Activated B cell treated with CpG ODN at 0.5 μM for 24 hours (primary cell): ENCODE measurements at regions not wholly inside any gene's neighbourhood (a gene's known extent, or its start where the extent isn't known, plus 50 kb on each side); places are given as distances from the start of the nearest gene placed in this dataset.
"Not testable (repeated sequence)": the region's sequence is repeated elsewhere in the genome, so short reads cannot be mapped to it uniquely, and the experiment has no call there.

ENCODE experiments used
- ATAC-seq: fragments of 200-7000 bp; cut with Tn5 transposase; one replicate; pipeline ENCODE4 v1.10.0; 2021; ENCODE audit warnings: low read depth, mild to moderate bottlenecking, moderate library complexity
- CTCF ChIA-PET: fragments of 350-600 bp; sonication (Branson Sonifier 250); formaldehyde crosslinking; loops from one replicate; lab custom pipeline; 2021; ENCODE audit warnings: antibody characterized with exemption; lab: Charles Lee
- POLR2A ChIA-PET: fragments of 350-600 bp; sonication (Branson Sonifier 250); formaldehyde crosslinking; loops from one replicate; lab custom pipeline; 2021; ENCODE audit warnings: antibody characterized with exemption; lab: Charles Lee
- DNase-seq: peaks from one replicate; pipeline ENCODE4 v3.0.0; 2022
- H3K27ac Mint-ChIP-seq: one replicate; pipeline ENCODE4 v1.8.0; 2020; ENCODE audit warnings: mixed read lengths
- H3K27me3 Mint-ChIP-seq: one replicate; pipeline ENCODE4 v1.8.0; 2021; ENCODE audit warnings: mixed read lengths
- H3K36me3 Mint-ChIP-seq: one replicate; pipeline ENCODE4 v1.8.0; 2021; ENCODE audit warnings: low read depth, mixed read lengths
- H3K4me1 Mint-ChIP-seq: one replicate; pipeline ENCODE4 v1.8.0; 2021; ENCODE audit warnings: mixed read lengths
- H3K4me3 Mint-ChIP-seq: one replicate; pipeline ENCODE4 v1.8.0; 2020; ENCODE audit warnings: mild to moderate bottlenecking, mixed read lengths
- H3K9me3 Mint-ChIP-seq: one replicate; pipeline ENCODE4 v1.8.0; 2020; ENCODE audit warnings: mixed read lengths
- intact Hi-C: fragments of 100-400 bp; cut with micrococcal nuclease; formaldehyde crosslinking; loops from one replicate; pipeline ENCODE4 v1.15.1; 2024

- H3K9me3 Mint-ChIP-seq, ATAC-seq, H3K36me3 Mint-ChIP-seq, intact Hi-C loops, H3K4me3 Mint-ChIP-seq, H3K4me1 Mint-ChIP-seq, CTCF ChIA-PET, POLR2A ChIA-PET, H3K27me3 Mint-ChIP-seq, H3K27ac Mint-ChIP-seq, DNase-seq: not testable (repeated sequence)
Measured at GRCh38 chr10:47675577-47675976, 87.8 kb downstream of the SYT15B start.

- intact Hi-C loops: not testable (repeated sequence)
Measured at GRCh38 chr10:47673128-47673527, 90.3 kb downstream of the SYT15B start.

GRCh38 chr10:47670857-47671256, 92.5 kb downstream of the SYT15B start:
- POLR2A ChIA-PET, H3K36me3 Mint-ChIP-seq, H3K4me1 Mint-ChIP-seq, H3K27ac Mint-ChIP-seq, ATAC-seq, intact Hi-C loops, H3K27me3 Mint-ChIP-seq, H3K4me3 Mint-ChIP-seq, CTCF ChIA-PET, H3K9me3 Mint-ChIP-seq, DNase-seq: not testable (repeated sequence)

More at GRCh38 chr10:47673128-47673527, 90.3 kb downstream of the SYT15B start:
- ATAC-seq, H3K27me3 Mint-ChIP-seq, CTCF ChIA-PET, POLR2A ChIA-PET, H3K27ac Mint-ChIP-seq, H3K4me3 Mint-ChIP-seq, H3K4me1 Mint-ChIP-seq, DNase-seq, H3K36me3 Mint-ChIP-seq, H3K9me3 Mint-ChIP-seq: not testable (repeated sequence)

- ATAC-seq, H3K27ac Mint-ChIP-seq, H3K36me3 Mint-ChIP-seq, H3K4me1 Mint-ChIP-seq, POLR2A ChIA-PET, H3K27me3 Mint-ChIP-seq, H3K4me3 Mint-ChIP-seq, H3K9me3 Mint-ChIP-seq, intact Hi-C loops, CTCF ChIA-PET, DNase-seq: not testable (repeated sequence)
Measured at GRCh38 chr10:47661955-47662577, 101.3 kb downstream of the SYT15B start.

- CTCF ChIA-PET, H3K4me3 Mint-ChIP-seq, H3K36me3 Mint-ChIP-seq, POLR2A ChIA-PET, H3K27me3 Mint-ChIP-seq, H3K27ac Mint-ChIP-seq, ATAC-seq, intact Hi-C loops, H3K4me1 Mint-ChIP-seq, H3K9me3 Mint-ChIP-seq, DNase-seq: not testable (repeated sequence)
Measured at GRCh38 chr10:47656732-47657131, 106.7 kb downstream of the SYT15B start.

GRCh38 chr10:47654161-47654560, 109.2 kb downstream of the SYT15B start:
- H3K27me3 Mint-ChIP-seq, H3K27ac Mint-ChIP-seq, H3K9me3 Mint-ChIP-seq, ATAC-seq, CTCF ChIA-PET, intact Hi-C loops, POLR2A ChIA-PET, DNase-seq, H3K36me3 Mint-ChIP-seq, H3K4me3 Mint-ChIP-seq, H3K4me1 Mint-ChIP-seq: not testable (repeated sequence)

- H3K9me3 Mint-ChIP-seq, H3K36me3 Mint-ChIP-seq, intact Hi-C loops, H3K4me3 Mint-ChIP-seq, CTCF ChIA-PET, H3K27me3 Mint-ChIP-seq, H3K27ac Mint-ChIP-seq, DNase-seq, ATAC-seq, POLR2A ChIA-PET, H3K4me1 Mint-ChIP-seq: not testable (repeated sequence)
Measured at GRCh38 chr10:47648594-47648993, 114.8 kb downstream of the SYT15B start.

- H3K4me1 Mint-ChIP-seq, intact Hi-C loops, H3K36me3 Mint-ChIP-seq, H3K9me3 Mint-ChIP-seq, ATAC-seq, POLR2A ChIA-PET, H3K4me3 Mint-ChIP-seq, H3K27ac Mint-ChIP-seq, H3K27me3 Mint-ChIP-seq, CTCF ChIA-PET, DNase-seq: not testable (repeated sequence)
Measured at GRCh38 chr10:47647523-47648101, 115.8 kb downstream of the SYT15B start.

GRCh38 chr10:47646686-47647273, 116.6 kb downstream of the SYT15B start:
- H3K4me1 Mint-ChIP-seq, intact Hi-C loops, H3K4me3 Mint-ChIP-seq, H3K9me3 Mint-ChIP-seq, ATAC-seq, H3K36me3 Mint-ChIP-seq, DNase-seq, H3K27me3 Mint-ChIP-seq, POLR2A ChIA-PET, CTCF ChIA-PET, H3K27ac Mint-ChIP-seq: not testable (repeated sequence)

GRCh38 chr10:47626975-47627374, 103.5 kb upstream of the AGAP9 start:
- intact Hi-C loops, H3K4me3 Mint-ChIP-seq, H3K36me3 Mint-ChIP-seq, H3K27ac Mint-ChIP-seq, H3K9me3 Mint-ChIP-seq, DNase-seq, H3K27me3 Mint-ChIP-seq, H3K4me1 Mint-ChIP-seq, CTCF ChIA-PET, POLR2A ChIA-PET, ATAC-seq: not testable (repeated sequence)

- H3K4me3 Mint-ChIP-seq, H3K9me3 Mint-ChIP-seq, CTCF ChIA-PET, H3K27me3 Mint-ChIP-seq, intact Hi-C loops, POLR2A ChIA-PET, DNase-seq, H3K36me3 Mint-ChIP-seq, H3K27ac Mint-ChIP-seq, ATAC-seq, H3K4me1 Mint-ChIP-seq: not testable (repeated sequence)
Measured at GRCh38 chr10:47622719-47623118, 99.3 kb upstream of the AGAP9 start.

- H3K27ac Mint-ChIP-seq, ATAC-seq, DNase-seq, H3K4me3 Mint-ChIP-seq, H3K27me3 Mint-ChIP-seq, CTCF ChIA-PET, H3K4me1 Mint-ChIP-seq, H3K36me3 Mint-ChIP-seq, H3K9me3 Mint-ChIP-seq, intact Hi-C loops, POLR2A ChIA-PET: not testable (repeated sequence)
Measured at GRCh38 chr10:47619300-47620012, 96.0 kb upstream of the AGAP9 start.
